GM19043 (cell line): ENCODE measurements at regions not wholly inside any gene's neighbourhood (a gene's known extent, or its start where the extent isn't known, plus 50 kb on each side); places are given as distances from the start of the nearest gene placed in this dataset.

Source experiments
- ATAC-seq: cut with Tn5 transposase; IDR thresholded peaks from one replicate; pipeline ENCODE4 v1.9.1; 2021; ENCODE audit warnings: low read depth; ENCODE audit not compliant: unreplicated experiment

DNA sequence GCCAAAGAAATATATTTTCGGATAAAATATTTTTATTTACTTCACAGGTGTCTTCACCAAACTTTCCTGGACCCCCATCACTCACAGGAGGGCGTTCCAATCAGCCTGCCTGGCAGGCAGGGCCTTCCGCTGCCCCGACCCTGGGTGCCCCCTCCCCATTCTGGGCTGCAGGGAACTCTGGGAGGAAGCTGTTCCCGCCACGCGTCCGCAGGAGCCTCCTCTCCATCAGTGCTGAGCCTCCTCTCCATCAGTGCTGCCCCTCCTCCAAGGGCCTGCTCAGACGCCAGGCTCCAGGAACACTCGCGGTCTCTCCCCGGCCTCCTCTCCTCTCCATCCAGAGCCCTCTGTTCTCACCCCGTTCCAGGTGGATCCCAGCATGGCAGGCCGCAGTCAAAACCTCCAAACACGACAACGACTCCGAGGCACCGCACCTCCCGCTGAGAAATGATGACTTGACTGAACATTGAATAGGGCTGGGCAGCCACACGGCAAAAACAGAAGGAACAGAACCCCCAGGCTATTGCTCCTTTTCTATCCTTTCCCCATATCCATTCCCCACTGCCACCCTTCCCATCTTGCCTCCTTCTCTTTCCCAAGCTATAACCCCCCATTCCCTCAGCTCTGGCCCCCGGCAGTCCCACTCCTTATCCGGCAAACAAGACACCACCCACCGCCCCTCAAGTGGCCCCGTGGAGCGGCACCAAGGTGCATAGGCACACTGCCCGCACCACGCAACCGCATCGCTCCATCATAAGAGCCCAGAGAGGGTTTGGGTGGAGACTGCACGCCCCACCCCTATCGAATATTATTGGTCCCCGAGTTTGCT, 268.6 kb upstream of the RAB6C start:
- no peak for ATAC-seq

DNA sequence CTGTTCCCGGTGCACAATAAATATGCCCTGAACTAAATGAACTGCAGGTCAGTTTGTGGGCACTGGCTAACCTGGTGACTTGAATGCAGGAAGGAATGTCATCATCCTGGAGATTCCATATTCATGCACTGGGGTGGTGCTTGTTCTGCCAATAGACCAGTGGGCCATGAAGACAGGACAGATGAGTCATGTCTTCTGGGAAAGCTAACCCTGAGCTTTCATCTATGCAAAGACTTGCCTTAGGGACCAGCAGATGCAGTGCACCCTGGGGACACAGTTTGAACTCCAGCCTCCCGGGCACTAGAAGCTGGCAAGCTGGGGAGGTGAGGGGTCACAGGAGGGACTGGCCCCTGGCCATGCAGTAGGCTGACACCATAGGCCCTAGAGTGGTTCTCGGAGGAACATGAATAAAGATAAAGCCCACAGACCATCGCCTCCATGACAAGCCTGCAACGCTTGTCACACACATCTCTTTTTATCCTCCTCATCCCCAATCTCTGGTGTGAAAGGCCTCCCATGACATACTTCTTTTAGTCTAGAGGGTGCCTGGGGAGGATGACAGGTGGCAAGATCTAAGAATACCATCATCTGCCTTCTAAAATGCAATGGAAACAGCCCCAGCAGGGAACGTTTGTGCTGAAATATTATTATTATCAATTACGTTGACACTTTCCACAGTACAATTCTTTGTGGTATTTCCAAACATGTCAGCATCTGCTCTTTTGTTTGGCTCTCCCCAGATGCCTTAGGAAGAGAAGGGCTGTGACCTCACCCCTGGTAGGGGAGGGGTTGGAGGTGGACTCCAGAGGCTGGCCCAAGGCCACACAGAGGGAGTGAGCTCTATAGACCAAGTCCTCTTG, 267.4 kb upstream of the RAB6C start:
- no peak for ATAC-seq

DNA sequence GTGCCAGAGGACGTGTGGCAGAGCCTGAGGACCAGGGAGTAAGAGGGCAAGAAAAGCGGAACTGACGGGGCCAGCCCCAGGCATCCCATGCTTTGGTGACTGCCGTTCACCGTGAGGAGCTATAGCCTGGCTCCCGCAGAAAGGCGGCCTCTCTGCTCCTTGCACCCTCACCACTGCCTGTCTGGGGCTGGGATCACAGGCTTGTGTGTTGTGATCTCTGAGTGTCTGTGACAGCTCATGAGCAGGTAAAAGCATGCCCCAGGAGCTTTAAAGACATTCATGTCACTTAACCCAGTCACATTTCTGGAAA, 266.8 kb upstream of the RAB6C start:
- ATAC-seq = no peak

DNA sequence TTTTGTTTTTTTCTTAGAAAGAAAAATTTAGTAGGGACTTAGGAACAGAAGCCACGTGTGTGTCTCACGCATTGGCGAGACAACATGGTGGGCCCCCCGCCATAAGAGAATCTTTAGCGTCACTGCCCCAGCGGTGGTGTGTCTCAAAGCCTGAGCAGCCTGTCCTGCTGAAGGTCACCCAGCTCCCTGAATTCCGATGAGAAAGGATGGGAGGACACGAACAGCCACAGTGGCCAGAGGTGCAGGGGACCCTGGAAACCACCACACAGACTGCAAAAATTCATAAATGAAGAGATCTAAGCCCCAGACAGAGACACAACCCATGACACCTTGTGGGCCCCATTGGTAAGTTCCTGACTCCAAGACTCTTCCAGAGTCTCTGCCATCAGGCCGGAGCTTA, 266.1 kb upstream of the RAB6C start:
- ATAC-seq = no peak

DNA sequence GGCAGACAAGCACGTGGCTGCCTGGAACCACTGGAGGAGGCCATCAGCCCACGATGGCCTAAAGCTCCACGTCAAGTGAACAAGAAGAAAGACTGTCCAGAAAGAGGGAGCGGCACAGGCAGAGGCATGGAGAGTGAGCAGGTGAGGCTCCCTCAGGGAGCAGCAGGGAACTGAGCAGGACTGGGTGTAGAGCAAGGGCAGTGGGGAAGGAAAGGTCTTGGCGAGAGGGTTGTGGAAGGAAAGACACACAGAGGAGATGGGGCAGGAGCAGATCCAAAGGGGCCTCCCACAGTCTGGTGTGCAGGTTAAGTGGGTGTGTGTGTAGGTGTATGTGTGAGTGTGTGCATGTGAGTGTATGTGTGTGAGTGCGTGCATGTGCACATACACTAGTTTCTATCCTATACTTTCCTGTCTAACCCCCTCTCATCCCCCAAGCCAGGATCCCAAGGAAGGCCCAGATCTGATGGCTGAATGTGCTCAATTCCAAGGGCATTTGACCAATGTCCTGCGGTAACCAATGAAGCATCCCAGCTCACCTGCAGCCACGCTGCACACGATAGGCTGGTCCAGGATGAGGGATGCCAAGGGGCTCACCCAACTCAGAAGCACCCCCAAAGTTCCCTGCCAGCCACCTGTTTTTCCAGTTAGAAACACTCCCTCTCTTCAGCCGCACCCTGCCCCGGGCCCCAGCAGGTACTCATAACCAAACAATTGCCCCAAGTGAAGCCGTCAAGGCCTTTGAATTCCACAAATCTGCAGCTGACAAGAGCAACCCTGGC, 262.5 kb upstream of the RAB6C start:
- no peak for ATAC-seq

DNA sequence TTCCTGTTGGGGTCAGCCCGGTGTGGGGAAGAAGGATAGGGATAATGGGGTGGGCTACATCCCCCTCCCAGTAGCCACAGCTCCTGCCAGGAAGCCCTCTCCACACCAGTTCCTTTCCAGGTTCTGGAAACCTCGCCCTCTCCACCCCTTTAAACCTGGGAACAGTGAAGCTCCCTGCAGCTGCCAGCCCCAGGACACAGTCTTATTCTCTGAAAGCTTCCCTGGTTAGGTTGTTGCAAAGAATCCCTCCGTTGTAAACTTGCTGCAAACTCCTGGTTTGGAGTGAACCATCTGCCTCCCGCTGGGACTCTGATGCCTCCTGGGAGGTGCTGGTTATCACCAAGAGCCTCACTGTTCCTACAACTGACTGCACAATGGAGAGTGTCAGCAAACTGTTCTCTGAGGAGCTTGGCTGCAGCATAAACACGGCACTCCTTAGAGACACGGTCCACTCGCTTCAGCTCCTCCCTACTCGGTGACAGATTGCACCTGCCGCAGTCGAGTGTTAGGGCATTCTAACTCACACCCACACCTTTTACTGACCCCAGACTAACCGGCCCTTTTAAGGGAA, 261.8 kb upstream of the RAB6C start:
- no peak for ATAC-seq

DNA sequence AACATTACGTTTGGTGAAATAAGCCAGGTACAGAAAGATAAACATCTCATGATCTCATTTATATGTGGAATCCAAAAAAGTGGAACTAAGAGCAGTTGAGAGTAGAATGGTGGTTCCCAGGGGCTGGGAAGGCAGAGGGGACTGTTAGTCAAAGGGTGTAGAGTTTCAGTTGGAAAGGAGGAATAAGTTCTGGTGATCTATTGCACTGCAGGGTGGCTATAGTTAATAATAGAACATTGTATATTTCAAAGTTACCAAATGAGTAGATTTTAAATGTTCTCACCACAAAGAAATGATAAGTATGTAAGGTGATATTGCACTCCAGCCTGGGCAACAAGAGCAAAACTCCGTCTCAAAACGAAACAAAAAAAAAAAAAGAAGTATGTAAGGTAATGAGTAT, 260.1 kb upstream of the RAB6C start:
- no peak for ATAC-seq

DNA sequence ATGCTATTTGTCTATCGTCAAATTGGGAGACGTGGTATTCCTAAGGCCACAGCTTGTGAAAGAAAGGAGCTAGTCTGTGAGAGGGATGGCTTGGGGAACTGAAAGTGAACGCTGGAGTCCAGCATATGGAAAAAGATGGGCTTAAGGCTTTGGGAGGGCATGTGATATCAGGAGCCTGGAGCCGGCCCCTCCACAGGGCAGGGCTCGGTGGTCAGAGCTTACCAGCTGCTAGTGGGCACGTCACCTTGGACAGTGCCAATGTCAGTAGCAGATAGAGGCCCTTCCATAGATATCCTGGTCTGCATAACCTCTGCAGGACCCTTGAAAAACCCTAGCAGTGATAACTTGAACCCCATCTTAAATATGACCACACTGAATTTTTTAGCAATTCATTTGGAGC, 259.1 kb upstream of the RAB6C start:
- ATAC-seq = no peak

DNA sequence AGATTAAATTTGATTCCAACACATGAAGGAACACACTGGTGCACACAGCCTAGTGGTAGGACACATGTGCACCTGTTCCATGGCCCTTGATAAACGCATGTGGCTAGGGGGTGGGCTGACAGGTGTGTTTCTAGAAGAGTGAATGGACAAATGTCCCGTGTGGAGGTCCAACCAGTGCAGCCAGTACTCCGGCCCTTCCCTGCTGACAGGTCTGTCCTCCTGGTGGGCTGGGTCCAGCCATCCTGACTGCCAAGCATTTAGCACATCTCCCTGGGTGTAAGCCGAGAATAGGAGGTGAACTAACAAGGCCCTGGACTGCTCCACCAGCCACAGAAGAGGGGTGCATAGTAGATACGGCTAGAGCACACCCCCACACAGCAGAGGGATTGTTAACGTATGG, 258.7 kb upstream of the RAB6C start:
- no peak for ATAC-seq

DNA sequence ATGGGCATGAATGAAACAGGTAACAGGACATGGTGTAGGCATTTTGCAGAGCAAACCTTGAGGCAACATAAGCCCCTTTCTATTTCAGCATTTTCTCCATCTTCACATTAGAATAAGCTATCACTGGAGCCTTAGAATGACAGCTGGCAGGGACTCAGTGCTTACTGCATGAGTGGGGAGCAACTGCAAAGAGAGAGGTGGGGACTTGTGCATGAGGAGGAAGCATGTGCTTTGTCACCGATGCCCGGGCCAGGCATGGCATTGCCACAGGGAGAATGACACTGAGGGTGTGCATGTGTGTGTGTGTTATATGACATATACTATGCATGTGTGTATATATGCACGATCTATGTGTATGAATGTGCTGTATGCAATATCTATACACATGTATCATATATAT, 258.2 kb upstream of the RAB6C start:
- ATAC-seq = no peak

DNA sequence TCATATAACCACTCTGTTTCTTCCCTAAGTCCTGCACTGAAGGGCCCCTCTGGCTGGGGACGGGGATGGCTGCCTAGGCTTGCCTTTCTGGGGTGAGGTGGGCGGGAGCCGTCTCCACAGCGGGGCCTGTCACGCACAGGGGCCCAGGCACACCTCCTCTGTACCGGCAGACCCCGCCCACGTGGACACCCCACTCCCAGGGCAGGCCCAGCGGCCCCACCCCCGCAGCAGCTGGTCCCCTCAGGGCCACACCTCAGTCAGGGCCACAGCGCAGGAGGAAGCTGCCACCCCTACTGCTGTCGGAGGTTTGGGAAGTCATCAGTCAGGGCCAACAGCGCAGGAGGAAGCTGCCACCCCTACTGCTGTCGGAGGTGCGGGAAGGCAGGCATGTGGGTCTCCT, 257.6 kb upstream of the RAB6C start:
- no peak for ATAC-seq

DNA sequence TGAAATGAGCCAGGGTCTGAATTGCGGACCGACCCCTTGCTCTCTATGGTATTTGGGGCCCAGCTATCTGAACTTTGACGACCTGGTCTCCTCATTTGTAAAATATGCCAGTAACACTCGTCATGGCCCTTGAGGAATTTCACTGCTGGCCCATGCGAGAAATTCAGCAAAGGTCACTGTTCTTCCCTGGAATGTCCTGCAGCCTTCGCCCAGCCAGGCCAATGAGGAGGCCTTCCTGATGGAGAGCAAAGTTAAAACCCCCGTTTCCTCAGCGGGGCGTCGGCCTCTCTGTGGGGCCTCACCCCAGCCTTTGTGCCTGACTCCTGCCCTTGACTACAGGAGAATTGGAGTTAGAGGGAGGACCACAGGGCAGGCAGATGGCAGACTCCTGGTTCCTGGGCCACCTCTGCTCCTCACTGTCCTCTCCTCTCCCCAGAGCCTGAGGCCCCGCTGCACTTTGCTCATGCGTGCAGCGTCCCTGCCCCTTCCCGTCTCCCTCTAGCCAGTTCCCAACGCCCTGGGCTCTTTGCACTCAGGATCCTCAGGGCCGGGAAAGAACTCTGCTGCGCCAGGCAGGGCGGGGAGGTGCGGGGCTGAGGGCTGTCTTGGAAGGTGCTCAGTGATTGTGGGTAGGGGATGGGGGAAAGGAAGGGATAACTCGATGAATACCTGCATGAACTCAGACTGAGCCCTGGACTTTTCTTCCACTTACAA, 257.0 kb upstream of the RAB6C start:
- ATAC-seq = no peak

DNA sequence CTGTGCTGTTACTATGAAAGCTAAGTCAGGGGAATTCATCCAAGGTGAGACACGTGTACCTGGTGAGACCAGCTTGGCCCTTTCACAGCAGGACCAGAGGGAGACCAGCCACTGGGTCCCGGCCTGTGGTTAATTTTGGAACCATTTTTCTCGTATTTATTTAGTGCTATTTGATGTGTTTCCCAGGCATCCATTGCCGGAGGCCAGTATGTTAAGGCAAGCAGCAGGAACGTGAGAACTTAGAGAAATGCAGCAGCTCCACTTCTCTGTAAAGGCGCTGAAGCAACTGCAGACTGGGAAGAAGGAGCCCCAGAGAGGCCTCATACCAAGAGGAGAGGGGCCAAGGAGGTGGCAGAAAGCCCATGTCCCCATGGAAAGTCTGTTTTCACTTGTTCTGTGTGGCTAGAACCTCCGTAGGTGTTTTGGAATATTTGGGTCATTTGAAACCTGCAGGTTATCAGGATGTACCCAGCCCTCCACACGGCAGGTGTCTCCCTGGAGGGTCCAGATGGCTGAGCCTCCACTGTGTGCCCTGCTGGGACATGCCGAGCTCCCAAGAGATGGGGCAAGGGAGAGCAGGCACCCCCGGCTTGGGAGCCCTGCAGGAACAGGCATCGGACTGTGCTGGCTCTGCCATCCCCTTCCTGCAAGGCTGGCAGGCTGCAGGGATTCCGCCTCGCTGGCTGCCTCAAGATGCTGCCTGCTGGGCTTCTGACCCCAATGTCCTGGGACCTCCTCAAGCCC, 256.0 kb upstream of the RAB6C start:
- ATAC-seq = no peak

DNA sequence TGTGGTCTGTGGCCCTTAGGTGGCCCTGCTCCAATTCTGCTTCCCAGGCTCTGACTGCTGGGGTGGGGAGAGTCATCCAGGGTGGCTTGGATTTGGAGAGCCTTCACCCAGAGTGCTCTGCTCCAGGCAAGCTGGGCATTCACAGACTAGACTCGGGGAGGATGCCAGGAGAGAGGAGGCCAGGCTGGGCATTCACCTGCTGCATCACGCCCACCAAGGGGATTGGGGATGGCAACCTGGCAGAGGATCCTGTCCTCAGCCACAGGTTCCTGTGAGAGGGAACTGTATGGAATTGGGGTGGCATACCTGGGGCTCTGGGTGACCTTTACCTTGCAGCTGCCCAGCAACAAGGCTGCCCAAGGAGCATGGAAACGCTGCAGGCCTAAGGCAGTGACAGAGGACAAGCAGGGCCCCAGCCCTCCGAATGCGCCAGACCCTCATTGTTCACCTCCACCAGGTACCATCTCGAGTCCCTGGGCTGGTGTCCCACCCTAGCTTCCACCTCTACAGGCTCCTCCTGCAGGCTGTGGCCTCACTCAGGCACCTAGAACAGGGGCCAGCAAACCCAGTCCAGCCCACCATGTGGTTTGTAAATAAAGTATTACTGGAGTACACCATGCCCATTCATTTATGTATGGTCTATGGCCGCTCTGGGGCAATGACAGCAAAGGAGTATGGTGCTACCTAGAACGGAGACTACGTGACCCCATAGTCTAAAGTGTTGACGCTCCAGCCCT, 255.3 kb upstream of the RAB6C start:
- no peak for ATAC-seq

DNA sequence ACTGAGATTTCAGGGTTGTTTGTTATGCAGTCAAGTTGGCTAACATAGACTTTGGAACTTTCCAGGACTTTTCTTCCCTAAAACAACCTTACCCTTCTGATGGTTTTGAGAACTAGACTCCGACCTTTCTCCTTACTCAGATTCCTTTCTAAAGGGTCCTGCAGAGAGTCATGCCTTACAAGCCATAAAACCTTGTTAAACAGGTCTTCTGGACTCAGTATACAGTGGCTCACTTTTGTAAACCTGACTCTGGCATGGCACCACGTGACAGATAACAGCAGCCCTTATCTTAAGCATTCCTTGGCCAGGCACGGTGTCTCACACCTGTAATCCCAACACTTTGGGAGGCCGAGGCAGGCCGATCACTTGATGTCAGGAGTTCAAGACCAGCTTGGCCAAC, 253.2 kb upstream of the RAB6C start:
- ATAC-seq = no peak

DNA sequence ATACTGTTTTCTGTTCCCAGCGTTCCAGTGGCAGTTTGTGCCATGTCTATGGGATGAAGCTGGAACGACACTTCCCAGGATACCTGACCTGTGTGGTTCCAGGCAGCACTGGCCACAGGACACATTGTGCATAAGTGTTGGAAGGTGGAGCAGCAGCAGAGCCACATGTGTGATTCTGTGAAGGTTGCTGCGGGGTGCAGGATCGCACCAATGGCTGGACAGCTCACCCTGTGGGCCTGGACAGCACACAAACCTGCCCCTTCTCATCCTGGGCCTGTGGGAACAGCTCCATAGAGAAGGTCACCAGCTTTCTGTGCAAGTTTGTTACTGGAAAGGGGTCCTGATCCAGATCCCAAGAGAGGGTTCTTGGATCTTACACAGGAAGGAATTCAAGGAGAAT, 252.2 kb upstream of the RAB6C start:
- no peak for ATAC-seq

DNA sequence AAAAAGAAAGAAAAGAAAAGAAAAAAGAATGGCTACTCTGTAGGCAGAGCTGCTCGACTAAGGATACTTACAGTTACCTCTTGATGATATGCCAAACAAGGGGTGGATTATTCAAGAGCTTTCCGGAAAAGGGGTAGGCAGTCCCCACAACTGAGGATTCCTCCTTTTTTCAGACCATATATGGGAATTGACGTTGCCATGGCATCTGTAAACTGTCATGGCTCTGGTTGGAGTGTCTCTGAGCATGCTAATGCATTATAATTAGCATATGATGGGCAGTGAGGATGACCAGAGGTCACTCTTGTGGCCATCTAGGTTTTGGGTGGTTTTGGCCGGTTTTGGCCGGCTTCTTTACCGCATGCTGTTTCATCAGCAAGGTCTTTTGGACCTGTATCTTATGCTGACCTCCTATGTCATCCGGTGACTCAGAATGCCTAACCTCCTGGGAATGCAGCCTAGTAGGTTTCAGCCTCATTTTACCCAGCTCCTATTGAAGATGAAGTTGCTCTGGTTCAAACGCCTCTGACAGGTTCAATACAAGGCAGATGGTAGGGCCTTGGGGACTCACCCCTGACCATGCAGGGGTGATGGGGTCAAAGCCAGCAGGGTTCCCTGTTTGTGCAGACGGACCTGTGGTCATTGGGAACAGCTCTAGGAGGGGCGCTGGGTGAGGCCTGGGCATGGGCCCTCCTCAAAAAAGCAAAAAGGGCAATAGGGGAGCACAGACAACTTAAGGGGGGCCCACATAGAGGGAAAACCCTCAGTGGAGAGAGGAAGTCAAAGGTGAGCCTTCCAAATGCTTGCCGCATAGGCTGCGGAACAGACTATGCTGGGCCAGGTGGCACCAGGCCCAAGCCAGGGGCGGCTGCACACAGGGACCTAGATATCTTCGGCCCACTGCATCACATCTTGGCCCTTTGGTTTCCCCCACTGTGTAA, 251.2 kb upstream of the RAB6C start:
- ATAC-seq = no peak

DNA sequence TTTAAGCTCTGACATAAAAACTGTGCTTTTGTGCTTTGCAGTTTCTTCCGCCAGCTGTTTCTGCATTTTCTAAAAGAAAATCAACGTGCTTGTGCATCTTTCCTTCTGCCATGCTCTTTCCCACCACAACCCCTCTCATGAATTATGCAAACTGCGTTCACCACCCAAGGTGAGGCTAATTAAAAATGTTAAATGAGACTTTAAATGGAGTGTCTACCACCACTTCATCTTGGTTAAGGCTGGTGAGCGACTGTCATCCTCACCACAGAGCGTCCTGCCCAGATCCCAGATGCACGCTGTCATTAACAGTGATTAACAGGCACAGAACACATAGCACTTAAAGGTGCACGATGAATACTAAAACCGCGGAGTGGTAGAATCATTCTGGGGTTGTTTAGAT, 250.5 kb upstream of the RAB6C start:
- no peak for ATAC-seq
